CD1c-positive myeloid dendritic cell (primary cell): ENCODE measurements at regions not wholly inside any gene's neighbourhood (a gene's known extent, or its start where the extent isn't known, plus 50 kb on each side); places are given as distances from the start of the nearest gene placed in this dataset.

Source experiments
- DNase-seq: peaks from one replicate; pipeline ENCODE4 v3.0.0-alpha.2; 2016; ENCODE audit errors: extremely low spot score

- DNase-seq, result no peak
These were observed 449.0 kb upstream of the IGFBP3 start for GRCh38 chr7:46369933-46370654.

GRCh38 chr7:46368871-46369270 lies 447.8 kb upstream of the IGFBP3 start:
- DNase-seq, result no peak

- DNase-seq, result no peak
These were observed 445.5 kb upstream of the IGFBP3 start for GRCh38 chr7:46366526-46366925.

- no peak for DNase-seq
These were observed 442.6 kb upstream of the IGFBP3 start for GRCh38 chr7:46363688-46364087.

- no peak for DNase-seq
These were observed 439.7 kb upstream of the IGFBP3 start for GRCh38 chr7:46360811-46361210.

GRCh38 chr7:46360296-46360695 lies 439.2 kb upstream of the IGFBP3 start:
- no peak for DNase-seq

GRCh38 chr7:46357851-46358250 lies 436.8 kb upstream of the IGFBP3 start:
- no peak for DNase-seq

GRCh38 chr7:46357290-46357689 lies 436.2 kb upstream of the IGFBP3 start:
- DNase-seq, result no peak

- no peak for DNase-seq
These were observed 435.3 kb upstream of the IGFBP3 start for GRCh38 chr7:46356371-46356770.

GRCh38 chr7:46355331-46355730 lies 434.3 kb upstream of the IGFBP3 start:
- DNase-seq, result no peak

- DNase-seq, result no peak
These were observed 431.2 kb upstream of the IGFBP3 start for GRCh38 chr7:46352004-46352954.

- no peak for DNase-seq
These were observed 428.4 kb upstream of the IGFBP3 start for GRCh38 chr7:46349490-46349889.

- DNase-seq, result no peak
These were observed 423.5 kb upstream of the IGFBP3 start for GRCh38 chr7:46344533-46344932.

- no peak for DNase-seq
These were observed 422.7 kb upstream of the IGFBP3 start for GRCh38 chr7:46343802-46344201.

GRCh38 chr7:46322937-46323336 lies 401.9 kb upstream of the IGFBP3 start:
- no peak for DNase-seq

- DNase-seq, result no peak
These were observed 400.6 kb upstream of the IGFBP3 start for GRCh38 chr7:46321556-46322205.

- DNase-seq, result no peak
These were observed 399.9 kb upstream of the IGFBP3 start for GRCh38 chr7:46320956-46321355.

- no peak for DNase-seq
These were observed 398.8 kb upstream of the IGFBP3 start for GRCh38 chr7:46319841-46320240.

- no peak for DNase-seq
These were observed 397.2 kb upstream of the IGFBP3 start for GRCh38 chr7:46318276-46318675.

- no peak for DNase-seq
These were observed 396.2 kb upstream of the IGFBP3 start for GRCh38 chr7:46317256-46317655.

GRCh38 chr7:46315891-46316290 lies 394.8 kb upstream of the IGFBP3 start:
- no peak for DNase-seq

GRCh38 chr7:46301677-46302076 lies 380.6 kb upstream of the IGFBP3 start:
- DNase-seq, result no peak
